PC-3 (cell line): ENCODE measurements at regions not wholly inside any gene's neighbourhood (a gene's known extent, or its start where the extent isn't known, plus 50 kb on each side); places are given as distances from the start of the nearest gene placed in this dataset.

Source experiments
- ATAC-seq: fragments of 200-7000 bp; cut with Tn5 transposase; 2 replicates; pipeline ENCODE4 v1.9.1; 2020; ENCODE audit warnings: mild to moderate bottlenecking, moderate library complexity
- BruUV-seq: library from RNA; stranded (reverse); fragments of 400-500 nt; replicated peaks from 2 replicates; lab custom pipeline; 2021; lab: Mats Ljungman, UMichigan
- CTCF ChIA-PET: fragments of 300-600 bp; sonication (Branson Sonifier 250); formaldehyde crosslinking; loops from one replicate; lab custom pipeline; 2022; ENCODE audit warnings: antibody characterized with exemption; lab: Charles Lee
- POLR2A ChIA-PET: fragments of 300-600 bp; sonication (Branson Sonifier 250); formaldehyde crosslinking; loops from one replicate; lab custom pipeline; 2022; ENCODE audit warnings: antibody characterized with exemption; ENCODE audit not compliant: unreplicated experiment; lab: Charles Lee
- DNase-seq: peaks from one replicate; pipeline ENCODE4 v3.0.0-alpha.2; 2015
- H2AFZ ChIP-seq: fragments of 300-600 bp; sonication (generic); 2 replicates; pipeline ENCODE4 v1.6.0; 2016; ENCODE audit warnings: antibody characterized with exemption, low read length
- H3F3A ChIP-seq: fragments of 300-600 bp; sonication (generic); one replicate; pipeline ENCODE4 v1.6.0; 2017; ENCODE audit warnings: antibody characterized with exemption, low read length, control low read depth, mild to moderate bottlenecking; ENCODE audit not compliant: unreplicated experiment
- H3K27ac ChIP-seq: fragments of 300-600 bp; sonication (generic); 2 replicates; pipeline ENCODE4 v1.5.1; 2016; ENCODE audit warnings: mild to moderate bottlenecking, low read length
- H3K27me3 ChIP-seq: fragments of 300-600 bp; sonication (generic); 2 replicates; pipeline ENCODE4 v1.6.1; 2016; ENCODE audit warnings: low read length, mixed read lengths
- H3K36me3 ChIP-seq: fragments of 300-600 bp; sonication (generic); 2 replicates; pipeline ENCODE4 v1.6.1; 2016; ENCODE audit warnings: low read depth, mixed run types, low read length, mixed read lengths
- H3K4me1 ChIP-seq: fragments of 300-600 bp; sonication (generic); 2 replicates; pipeline ENCODE4 v1.5.1; 2016; ENCODE audit warnings: low read length; ENCODE audit not compliant: insufficient read depth
- H3K4me2 ChIP-seq: fragments of 300-600 bp; sonication (generic); 2 replicates; pipeline ENCODE4 v1.6.0; 2016; ENCODE audit warnings: low read length
- H3K4me3 ChIP-seq: fragments of 300-600 bp; sonication (generic); 2 replicates; pipeline ENCODE4 v1.5.1; 2016; ENCODE audit warnings: mild to moderate bottlenecking, low read length, mixed read lengths
- H3K79me2 ChIP-seq: fragments of 300-600 bp; sonication (generic); 2 replicates; pipeline ENCODE4 v1.6.1; 2017; ENCODE audit warnings: low read length, mixed read lengths
- H3K9ac ChIP-seq: fragments of 300-600 bp; sonication (generic); 2 replicates; pipeline ENCODE4 v1.6.0; 2016; ENCODE audit warnings: mild to moderate bottlenecking, low read length
- H3K9me2 ChIP-seq: fragments of 300-600 bp; sonication (generic); replicated peaks from 2 replicates; pipeline ENCODE4 v1.6.1; 2016; ENCODE audit warnings: mixed run types, low read length, mixed read lengths
- H3K9me3 ChIP-seq: fragments of 300-600 bp; sonication (generic); 2 replicates; pipeline ENCODE4 v1.6.1; 2016; ENCODE audit warnings: low read length, mixed read lengths
- H4K20me1 ChIP-seq: fragments of 300-600 bp; sonication (generic); 2 replicates; pipeline ENCODE4 v1.6.1; 2016; ENCODE audit warnings: low read length, mixed read lengths
- EZH2 ChIP-seq: fragments of 300-600 bp; sonication (generic); IDR thresholded peaks from one replicate; pipeline ENCODE4 v1.6.1; 2017; ENCODE audit warnings: antibody characterized with exemption, mild to moderate bottlenecking, low read length; ENCODE audit not compliant: unreplicated experiment
- EZH2phosphoT487 ChIP-seq: fragments of 300-600 bp; sonication (generic); IDR thresholded peaks from 2 replicates; pipeline ENCODE4 v1.6.1; 2018; ENCODE audit warnings: mild to moderate bottlenecking, antibody characterized with exemption, low read length, borderline replicate concordance
- intact Hi-C: fragments of 100-400 bp; cut with micrococcal nuclease; formaldehyde crosslinking; loops from 2 replicates; pipeline ENCODE4 v1.9.0; 2023
- TF ChIP-seq, protein P1 (sequence below): fragments of 300-600 bp; sonication (generic); conservative IDR thresholded peaks from 2 replicates; pipeline ENCODE4 v1.5.1; 2017; ENCODE audit warnings: antibody characterized with exemption, low read depth, mild to moderate bottlenecking, low read length

DNA sequence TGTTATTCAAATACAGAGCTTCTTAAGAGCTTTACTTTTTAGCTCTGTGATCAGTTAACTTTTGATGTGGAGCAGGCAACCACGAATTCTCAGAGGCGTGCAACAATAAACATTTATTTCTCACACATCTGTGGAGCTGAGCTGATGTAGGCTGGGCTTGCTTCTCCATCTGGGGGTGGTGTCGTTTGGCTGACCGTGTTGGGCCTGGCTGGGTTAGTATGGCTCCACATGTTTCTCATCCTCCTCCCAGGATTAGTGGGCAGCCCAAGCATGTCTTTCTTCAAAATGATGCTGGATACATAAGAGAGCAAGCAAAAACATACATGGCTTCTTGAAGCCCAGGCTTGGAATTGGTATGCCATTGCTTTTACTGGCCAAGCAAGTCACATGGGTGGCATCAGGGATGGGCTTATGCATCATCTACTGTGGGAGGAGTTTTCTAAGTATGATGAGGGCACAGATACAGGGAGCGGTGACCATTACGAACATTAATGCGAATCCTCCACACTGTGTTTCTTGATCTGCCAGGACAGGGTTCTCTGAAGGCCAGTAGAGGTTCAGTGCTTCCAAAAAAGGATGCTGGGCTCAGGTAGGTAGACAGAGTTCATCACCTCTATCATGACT lies 157.0 kb upstream of the TNP1 start:
- no TSS peak for BruUV-seq
- no peak for TF ChIP-seq EZH2phosphoT487
- no peak for DNase-seq
- Histone ChIP-seq H3F3A (no peaks in the 10 kb centered on the region), H4K20me1 (no peaks in the 10 kb centered on the region), H2AFZ (no peak overlapping the region), H3K9me2 (no peaks in the 10 kb centered on the region), H3K27ac (no peak overlapping the region), H3K27me3 (no peaks in the 10 kb centered on the region), H3K9ac (no peak overlapping the region), H3K4me2 (no peak overlapping the region), H3K9me3 (no peaks in the 10 kb centered on the region), H3K79me2 (no peaks in the 10 kb centered on the region), H3K4me1 (no peaks in the 10 kb centered on the region), H3K4me3 (no peak overlapping the region), H3K36me3 (no peaks in the 10 kb centered on the region)
- POLR2A ChIA-PET: no interaction called here
- CTCF ChIA-PET: no interaction called here
- intact Hi-C loops: no loop called here
- ATAC-seq: no peak

DNA sequence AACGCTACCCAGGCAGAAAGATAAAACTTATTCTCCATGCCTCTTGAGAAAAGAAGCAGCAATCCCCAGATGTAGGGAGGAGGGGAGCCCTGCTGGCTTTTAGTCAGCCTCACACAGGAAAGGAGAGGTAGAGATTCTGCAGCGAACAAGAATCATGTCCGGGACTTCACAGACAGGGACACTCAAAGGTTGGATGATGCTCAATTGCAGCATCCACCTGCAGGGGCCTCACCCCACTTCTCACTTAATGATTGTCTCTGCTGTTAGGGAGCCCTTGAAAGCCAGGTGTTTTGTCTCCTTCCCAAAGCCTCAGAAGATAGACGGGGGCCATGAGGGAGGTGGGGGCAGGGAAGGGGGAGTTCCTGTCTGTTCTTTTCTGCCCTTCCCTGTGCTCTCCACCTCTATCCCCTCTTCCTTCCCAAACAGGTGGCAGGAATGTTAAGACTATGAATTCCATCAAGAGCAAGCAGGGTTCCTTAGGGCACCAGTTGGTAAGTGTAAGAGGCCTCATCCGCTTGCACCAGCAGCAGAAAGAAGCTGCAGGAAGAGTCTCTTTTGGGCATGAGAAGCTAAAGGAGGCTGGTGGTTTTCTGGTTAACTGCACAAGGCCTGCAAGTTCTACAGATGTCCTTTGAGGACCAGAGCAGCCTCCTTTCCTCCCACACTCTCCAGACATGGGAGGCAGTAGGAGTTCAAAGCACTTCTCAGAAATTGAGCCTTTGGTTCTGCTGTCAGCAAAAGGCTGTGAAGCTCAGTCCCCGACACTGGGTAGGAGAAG lies 154.7 kb upstream of the TNP1 start:
- Histone ChIP-seq H3K4me2 (no peak overlapping the region), H3K27me3 (no peaks in the 10 kb centered on the region), H3F3A (no peaks in the 10 kb centered on the region), H3K9me3 (no peaks in the 10 kb centered on the region), H3K4me3 (no peak overlapping the region), H3K36me3 (no peaks in the 10 kb centered on the region), H3K27ac (no peak overlapping the region), H3K79me2 (no peaks in the 10 kb centered on the region), H3K9ac (no peak overlapping the region), H2AFZ (no peak overlapping the region), H3K4me1 (no peaks in the 10 kb centered on the region), H4K20me1 (no peaks in the 10 kb centered on the region), H3K9me2 (no peaks in the 10 kb centered on the region)
- BruUV-seq: no TSS peak
- ChIA-PET CTCF (no interaction called here), POLR2A (no interaction called here)
- intact Hi-C loops: no loop called here
- ATAC-seq: no peak
- TF ChIP-seq, protein P1, sequence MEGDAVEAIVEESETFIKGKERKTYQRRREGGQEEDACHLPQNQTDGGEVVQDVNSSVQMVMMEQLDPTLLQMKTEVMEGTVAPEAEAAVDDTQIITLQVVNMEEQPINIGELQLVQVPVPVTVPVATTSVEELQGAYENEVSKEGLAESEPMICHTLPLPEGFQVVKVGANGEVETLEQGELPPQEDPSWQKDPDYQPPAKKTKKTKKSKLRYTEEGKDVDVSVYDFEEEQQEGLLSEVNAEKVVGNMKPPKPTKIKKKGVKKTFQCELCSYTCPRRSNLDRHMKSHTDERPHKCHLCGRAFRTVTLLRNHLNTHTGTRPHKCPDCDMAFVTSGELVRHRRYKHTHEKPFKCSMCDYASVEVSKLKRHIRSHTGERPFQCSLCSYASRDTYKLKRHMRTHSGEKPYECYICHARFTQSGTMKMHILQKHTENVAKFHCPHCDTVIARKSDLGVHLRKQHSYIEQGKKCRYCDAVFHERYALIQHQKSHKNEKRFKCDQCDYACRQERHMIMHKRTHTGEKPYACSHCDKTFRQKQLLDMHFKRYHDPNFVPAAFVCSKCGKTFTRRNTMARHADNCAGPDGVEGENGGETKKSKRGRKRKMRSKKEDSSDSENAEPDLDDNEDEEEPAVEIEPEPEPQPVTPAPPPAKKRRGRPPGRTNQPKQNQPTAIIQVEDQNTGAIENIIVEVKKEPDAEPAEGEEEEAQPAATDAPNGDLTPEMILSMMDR: no peak
- TF ChIP-seq EZH2 (no peak), EZH2phosphoT487 (no peak)
- no peak for DNase-seq

- ChIA-PET POLR2A (no interaction called here), CTCF (no interaction called here)
- H3K4me1 ChIP-seq: no peaks in the 10 kb centered on the region
- ATAC-seq: no peak
- H3K9me3 ChIP-seq: no peaks in the 10 kb centered on the region
- H3K4me3 ChIP-seq: no peak overlapping the region
- H4K20me1 ChIP-seq: no peaks in the 10 kb centered on the region
- no peak for DNase-seq
- intact Hi-C loops: no loop called here
- H3K79me2 ChIP-seq: no peaks in the 10 kb centered on the region
- TF ChIP-seq EZH2phosphoT487: no peak
- TF ChIP-seq, protein P1: no peak
- no peaks in the 10 kb centered on the region for H3K36me3 ChIP-seq
- H3K27me3 ChIP-seq: no peaks in the 10 kb centered on the region
- H3K27ac ChIP-seq: no peak overlapping the region
- no peak overlapping the region for H3K9ac ChIP-seq
- no peak overlapping the region for H3K4me2 ChIP-seq
- no TSS peak for BruUV-seq
- no peak overlapping the region for H2AFZ ChIP-seq
- H3K9me2 ChIP-seq: no peaks in the 10 kb centered on the region
- no peaks in the 10 kb centered on the region for H3F3A ChIP-seq
Measured at GRCh38 chr2:217013926-217014325, 154.1 kb upstream of the TNP1 start.
